UCSD-AML1 (cell line): ENCODE measurements at regions not wholly inside any gene's neighbourhood (a gene's known extent, or its start where the extent isn't known, plus 50 kb on each side); places are given as distances from the start of the nearest gene placed in this dataset.
"Not testable (repeated sequence)": the region's sequence is repeated elsewhere in the genome, so short reads cannot be mapped to it uniquely, and the experiment has no call there.

Source experiments
- DNase-seq: peaks from one replicate; lab custom pipeline; 2025; ENCODE audit not compliant: unreplicated experiment; lab: John Stamatoyannopoulos, UW

DNA sequence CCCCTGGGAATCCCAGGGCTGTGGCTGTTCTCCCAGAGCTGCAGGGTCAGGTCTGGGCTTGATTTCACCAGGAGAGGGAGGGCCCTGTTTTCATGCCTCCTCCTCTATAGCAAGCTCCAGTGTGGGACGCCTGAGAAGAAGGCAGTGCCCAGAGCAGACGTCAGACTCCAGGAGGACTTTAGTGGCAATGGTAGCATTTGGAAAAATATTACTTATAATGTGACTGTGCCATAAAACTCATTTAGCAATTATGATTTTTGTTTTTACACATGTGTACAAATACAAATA lies 830.2 kb downstream of the TMEM121 start:
- not testable (repeated sequence) for DNase-seq

DNA sequence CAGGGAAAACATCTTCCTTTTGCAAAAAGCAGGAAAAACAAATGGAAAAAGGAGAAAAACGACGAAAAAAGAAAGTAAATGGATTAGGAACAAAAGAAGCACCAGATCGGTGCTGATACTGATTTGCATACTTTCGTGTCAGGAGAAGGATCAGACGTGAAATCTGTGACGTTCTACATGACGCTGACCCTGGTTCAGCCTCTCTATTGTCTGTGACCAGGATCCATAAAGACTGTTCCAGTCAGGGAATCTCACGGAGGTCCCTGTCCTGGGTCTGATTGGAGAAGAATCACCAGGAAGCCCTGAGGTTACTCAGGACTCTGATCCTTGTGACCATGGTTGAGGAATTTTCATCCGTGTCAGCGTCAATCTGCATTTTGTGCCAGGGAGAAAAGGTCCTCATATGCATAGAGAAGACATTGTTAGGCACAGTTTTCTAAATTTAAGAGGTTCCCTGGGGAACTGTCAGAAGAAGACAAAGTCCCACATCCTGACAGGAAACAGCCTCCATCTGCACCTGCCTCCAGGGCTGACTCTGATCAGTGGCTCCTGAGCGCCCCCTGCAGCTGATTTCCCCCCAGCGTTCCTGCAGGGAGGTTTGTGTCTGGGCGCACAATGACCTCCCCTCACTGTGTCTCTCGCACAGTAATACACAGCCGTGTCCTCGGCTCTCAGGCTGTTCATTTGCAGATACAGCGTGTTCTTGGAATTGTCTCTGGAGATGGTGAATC lies 832.9 kb downstream of the TMEM121 start:
- DNase-seq: not testable (repeated sequence)

- not testable (repeated sequence) for DNase-seq
These were observed 839.0 kb downstream of the TMEM121 start for GRCh38 chr14:106365371-106365770.

DNA sequence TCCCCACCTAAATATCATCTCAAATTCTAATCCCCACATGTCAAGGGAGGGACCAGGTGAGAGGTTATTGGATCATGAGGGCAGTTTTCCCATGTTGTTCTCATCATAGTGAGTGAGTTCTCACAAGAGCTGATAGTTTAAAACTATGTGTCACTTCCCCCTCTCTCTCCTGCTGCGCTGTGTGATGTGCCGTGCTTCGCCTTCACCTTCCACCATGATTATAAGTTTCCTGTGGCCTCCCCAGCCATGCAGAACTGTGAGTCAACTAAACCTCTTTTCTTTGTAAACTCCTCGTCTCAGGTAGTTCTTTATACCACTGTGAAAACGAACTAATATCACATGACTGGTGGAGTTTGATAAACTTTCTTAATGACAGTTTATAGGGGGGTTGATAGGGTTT lies 839.5 kb downstream of the TMEM121 start:
- DNase-seq: not testable (repeated sequence)

- not testable (repeated sequence) for DNase-seq
These were observed 840.6 kb downstream of the TMEM121 start for GRCh38 chr14:106366971-106367370.

DNA sequence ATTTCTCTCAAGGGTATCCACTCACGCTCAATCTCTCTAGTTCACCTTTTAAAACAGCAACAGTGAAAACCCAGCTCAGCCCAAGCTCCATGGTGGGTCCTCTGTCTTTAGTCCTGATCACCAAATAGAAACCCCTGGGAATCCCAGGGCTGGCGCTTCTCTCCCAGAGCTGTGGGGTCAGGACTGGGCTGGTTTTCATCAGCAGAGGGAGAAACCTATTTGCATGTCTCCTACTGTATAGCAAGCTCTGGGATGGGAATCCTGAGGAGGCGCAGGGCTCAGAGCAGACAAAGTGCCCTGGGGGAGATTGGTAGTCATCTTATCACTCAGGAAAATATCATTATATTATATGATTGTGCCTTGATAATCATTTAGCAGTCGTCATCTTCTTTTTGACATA lies 843.1 kb downstream of the TMEM121 start:
- not testable (repeated sequence) for DNase-seq

GRCh38 chr14:106372870-106373652 lies 846.7 kb downstream of the TMEM121 start:
- peak; percentile 55 for DNase-seq

DNA sequence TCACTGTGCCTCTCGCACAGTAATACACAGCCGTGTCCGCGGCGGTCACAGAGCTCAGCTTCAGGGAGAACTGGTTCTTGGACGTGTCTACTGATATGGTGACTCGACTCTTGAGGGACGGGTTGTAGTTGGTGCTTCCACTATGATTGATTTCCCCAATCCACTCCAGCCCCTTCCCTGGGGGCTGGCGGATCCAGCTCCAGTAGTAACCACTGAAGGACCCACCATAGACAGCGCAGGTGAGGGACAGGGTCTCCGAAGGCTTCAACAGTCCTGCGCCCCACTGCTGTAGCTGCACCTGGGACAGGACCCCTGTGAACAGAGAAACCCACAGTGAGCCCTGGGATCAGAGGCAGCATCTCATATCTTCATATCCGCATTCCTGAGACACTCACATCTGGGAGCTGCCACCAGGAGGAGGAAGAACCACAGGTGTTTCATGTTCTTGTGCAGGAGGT lies 847.3 kb downstream of the TMEM121 start:
- DNase-seq: not testable (repeated sequence)

- DNase-seq: no peak
These were observed 851.0 kb downstream of the TMEM121 start for GRCh38 chr14:106377432-106377831.

- peak; percentile 29 for DNase-seq
These were observed 851.8 kb downstream of the TMEM121 start for GRCh38 chr14:106378191-106378590.

- no peak for DNase-seq
These were observed 854.4 kb downstream of the TMEM121 start for GRCh38 chr14:106380740-106381139.

DNA sequence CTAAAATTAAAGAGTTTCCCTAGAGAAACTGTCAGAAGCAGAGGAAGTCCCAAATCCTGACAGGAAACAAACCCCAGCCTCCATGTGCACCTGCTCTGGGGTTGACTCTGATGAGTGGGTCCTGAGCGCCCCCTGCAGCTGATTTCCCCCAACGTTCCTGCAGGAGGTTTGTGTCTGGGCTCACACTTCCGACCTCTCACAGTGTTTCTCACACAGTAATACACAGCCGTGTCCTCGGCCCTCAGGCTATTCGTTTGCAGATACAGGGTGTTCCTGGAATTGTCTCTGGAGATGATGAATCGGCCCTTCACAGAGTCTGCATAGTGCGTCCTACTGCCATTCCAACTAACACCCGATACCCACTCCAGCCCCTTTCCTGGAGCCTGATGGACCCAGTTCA lies 862.8 kb downstream of the TMEM121 start:
- DNase-seq: not testable (repeated sequence)

DNA sequence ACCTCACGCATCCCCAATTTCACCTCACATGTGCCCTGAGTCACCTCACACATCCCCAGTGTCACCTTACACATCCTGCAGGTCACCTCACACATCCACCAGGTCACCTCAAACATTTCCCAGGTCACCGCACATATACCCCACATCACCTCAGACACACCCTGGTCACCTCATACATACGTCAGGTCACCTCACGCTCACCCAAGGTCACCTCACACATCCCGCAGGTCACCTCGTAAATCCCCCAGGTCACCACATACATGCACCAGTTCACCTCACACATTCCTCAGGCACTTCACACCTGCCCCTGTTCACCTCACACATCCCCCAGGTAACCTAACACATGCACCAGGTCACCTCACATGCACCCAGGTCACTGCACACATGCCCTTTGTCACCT lies 864.0 kb downstream of the TMEM121 start:
- no peak for DNase-seq

GRCh38 chr14:106390947-106391346 lies 864.6 kb downstream of the TMEM121 start:
- DNase-seq: no peak

DNA sequence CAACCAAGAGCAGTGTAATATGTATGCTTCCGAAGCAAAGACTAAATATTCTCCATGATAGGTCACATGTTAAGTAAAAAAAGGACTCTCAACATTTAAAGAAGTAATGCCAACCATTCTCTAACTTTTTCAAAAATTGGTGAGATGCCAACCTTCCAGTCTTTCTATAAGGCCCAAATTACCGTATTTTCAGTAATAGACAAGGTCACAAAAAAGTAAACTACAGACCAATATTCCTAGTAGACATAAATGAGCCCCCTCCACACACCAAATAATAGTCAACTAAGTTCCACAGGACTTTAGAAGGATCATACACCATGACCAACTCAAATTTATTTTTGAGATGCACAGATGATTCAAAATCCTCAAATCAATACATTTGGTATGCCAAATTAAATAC lies 867.4 kb downstream of the TMEM121 start:
- no peak for DNase-seq

- no peak for DNase-seq
These were observed 869.2 kb downstream of the TMEM121 start for GRCh38 chr14:106395456-106396050.

GRCh38 chr14:106396999-106397398 lies 870.6 kb downstream of the TMEM121 start:
- DNase-seq: no peak

- not testable (repeated sequence) for DNase-seq
These were observed 872.5 kb downstream of the TMEM121 start for GRCh38 chr14:106398931-106399331.

GRCh38 chr14:106401316-106401715 lies 874.9 kb downstream of the TMEM121 start:
- not testable (repeated sequence) for DNase-seq

- not testable (repeated sequence) for DNase-seq
These were observed 883.8 kb downstream of the TMEM121 start for GRCh38 chr14:106410229-106410628.

DNA sequence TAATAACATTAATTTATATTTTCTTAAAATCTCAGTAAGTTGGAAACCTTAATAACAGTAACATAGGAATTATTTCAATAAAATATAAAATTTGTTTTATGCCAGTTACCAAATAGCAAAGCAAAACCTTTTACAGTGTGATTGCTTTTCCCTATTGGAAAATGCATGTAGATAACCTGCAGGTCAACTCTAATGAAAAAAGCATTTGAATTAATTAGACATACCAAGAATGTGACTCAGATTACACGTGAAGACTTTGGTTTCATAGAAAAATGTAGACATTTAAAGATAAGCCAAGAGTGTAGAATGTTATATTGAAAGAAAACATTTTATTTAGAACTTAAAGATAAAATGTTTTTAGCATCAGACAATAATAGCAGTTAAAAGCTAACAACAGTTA lies 888.1 kb downstream of the TMEM121 start:
- no peak for DNase-seq
